ENCODE measurements at regions not wholly inside any gene's neighbourhood (a gene's known extent, or its start where the extent isn't known, plus 50 kb on each side); places are given as distances from the start of the nearest gene placed in this dataset.

DNA sequence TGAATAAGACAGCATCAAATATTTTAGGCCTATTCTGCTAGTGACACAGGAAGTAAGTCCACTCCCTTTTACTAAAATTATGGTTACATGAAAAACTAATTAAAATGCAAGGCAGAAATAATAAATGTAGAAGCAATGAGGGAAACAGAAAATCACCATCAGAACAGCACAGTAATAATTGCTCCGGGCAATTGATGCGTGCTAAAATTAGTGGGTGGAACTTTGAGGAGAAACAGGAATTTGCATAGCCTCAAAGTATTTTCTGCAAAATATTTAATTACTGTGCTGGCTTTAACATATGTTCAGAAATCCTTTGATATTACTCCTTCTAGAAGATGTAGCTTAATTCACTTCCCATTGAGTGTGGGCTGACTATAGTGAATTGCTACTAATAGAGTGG, 654.3 kb upstream of the RAB6C start:
- TF ChIP-seq CTCF (IDR thresholded peaks at IDR 0.05): no peak
- no peak for TF ChIP-seq POLR2A (IDR thresholded peaks at IDR 0.05)
- no peak for TF ChIP-seq EP300 (IDR thresholded peaks at IDR 0.05)

All from ovary (tissue), 3 donors.